Mesenchymal stem cell (in vitro differentiated cells and primary cell): ENCODE measurements at regions not wholly inside any gene's neighbourhood (a gene's known extent, or its start where the extent isn't known, plus 50 kb on each side); places are given as distances from the start of the nearest gene placed in this dataset.

ENCODE experiments used
- DNase-seq: peaks from one replicate; pipeline ENCODE4 v3.0.0-alpha.2; 2013
- H2AFZ ChIP-seq: one replicate; pipeline ENCODE4 v1.6.1; 2013; ENCODE audit warnings: low read depth, mild to moderate bottlenecking, control low read depth, inconsistent platforms, low read length, moderate library complexity
- H2AK5ac ChIP-seq: 2 replicates; pipeline ENCODE4 v1.6.1; 2013; ENCODE audit warnings: low read length, moderate library complexity, mild to moderate bottlenecking, inconsistent platforms; ENCODE audit not compliant: severe bottlenecking
- H2BK120ac ChIP-seq: one replicate; pipeline ENCODE4 v1.6.1; 2013; ENCODE audit warnings: low read depth, mild to moderate bottlenecking, inconsistent platforms, low read length, moderate library complexity
- H2BK12ac ChIP-seq, 2 experiments: one replicate each; pipeline ENCODE4 v1.6.1; 2013; ENCODE audit warnings: inconsistent platforms in 2 of 2, low read length in 2 of 2, mild to moderate bottlenecking in 2 of 2, moderate library complexity in 2 of 2, control low read depth in 1 of 2
- H2BK15ac ChIP-seq: one replicate; pipeline ENCODE4 v1.6.1; 2013; ENCODE audit warnings: mild to moderate bottlenecking, low read depth, inconsistent platforms; ENCODE audit not compliant: poor library complexity, severe bottlenecking
- H2BK5ac ChIP-seq: 2 replicates; pipeline ENCODE4 v1.6.1; 2013; ENCODE audit warnings: low read depth, mild to moderate bottlenecking, low read length, control low read depth, inconsistent platforms; ENCODE audit not compliant: poor library complexity, severe bottlenecking
- H3K14ac ChIP-seq, 2 experiments: one replicate each; pipeline ENCODE4 v1.6.1; 2013; ENCODE audit warnings: inconsistent platforms in 2 of 2, low read length in 2 of 2, control low read depth in 1 of 2, mild to moderate bottlenecking in 1 of 2, moderate library complexity in 1 of 2
- H3K18ac ChIP-seq, 2 experiments: one replicate each; pipeline ENCODE4 v1.6.1; 2013; ENCODE audit warnings: inconsistent platforms in 2 of 2, low read length in 2 of 2, control low read depth in 1 of 2, low read depth in 1 of 2, mild to moderate bottlenecking in 1 of 2
- H3K23ac ChIP-seq, 2 experiments: one replicate each; pipeline ENCODE4 v1.6.1; 2013; ENCODE audit warnings: inconsistent platforms in 2 of 2, low read length in 2 of 2, mild to moderate bottlenecking in 2 of 2, moderate library complexity in 2 of 2, control low read depth in 1 of 2
- H3K27ac ChIP-seq: 2 replicates; pipeline ENCODE4 v1.5.1; 2013; ENCODE audit warnings: mild to moderate bottlenecking, moderate library complexity, low read length, control low read depth, inconsistent platforms; ENCODE audit not compliant: poor library complexity, severe bottlenecking
- H3K27me3 ChIP-seq, 2 experiments: 2 replicates each; pipeline versions ENCODE4 v1.6.1 to v1.7.0; 2013; ENCODE audit warnings: low read length in 2 of 2, mild to moderate bottlenecking in 2 of 2, moderate library complexity in 2 of 2, control low read depth in 1 of 2, inconsistent platforms in 1 of 2; ENCODE audit not compliant: control insufficient read depth in 1 of 2, insufficient read depth in 1 of 2
- H3K36me3 ChIP-seq, 2 experiments: 2 replicates each; pipeline versions ENCODE4 v1.6.1 to v1.7.0; 2013; ENCODE audit warnings: low read length in 2 of 2, control low read depth in 1 of 2, inconsistent platforms in 1 of 2, low read depth in 1 of 2, mild to moderate bottlenecking in 1 of 2; ENCODE audit not compliant: insufficient read depth in 2 of 2, control insufficient read depth in 1 of 2
- H3K4ac ChIP-seq, 2 experiments: one replicate each; pipeline ENCODE4 v1.6.1; 2013; ENCODE audit warnings: inconsistent platforms in 2 of 2, low read length in 2 of 2, mild to moderate bottlenecking in 2 of 2, moderate library complexity in 2 of 2, control low read depth in 1 of 2, low read depth in 1 of 2
- H3K4me1 ChIP-seq: 2 replicates; pipeline ENCODE4 v1.6.1; 2013; ENCODE audit warnings: low read depth, low read length, control low read depth; ENCODE audit not compliant: control insufficient read depth, insufficient read depth
- H3K4me2 ChIP-seq: 2 replicates; pipeline ENCODE4 v1.6.1; 2013; ENCODE audit warnings: low read length, mild to moderate bottlenecking, inconsistent platforms; ENCODE audit not compliant: poor library complexity, severe bottlenecking
- H3K4me3 ChIP-seq, 2 experiments: 2 replicates each; pipeline versions ENCODE4 v1.5.1 to v1.7.0; 2013; ENCODE audit warnings: low read length in 2 of 2, mild to moderate bottlenecking in 2 of 2, control low read depth in 1 of 2, low read depth in 1 of 2; ENCODE audit not compliant: insufficient read depth in 1 of 2
- H3K79me1 ChIP-seq: replicated peaks from 2 replicates; pipeline ENCODE4 v1.6.1; 2013; ENCODE audit warnings: mild to moderate bottlenecking, control low read depth, low read length, inconsistent platforms; ENCODE audit not compliant: poor library complexity, severe bottlenecking
- H3K9ac ChIP-seq: 2 replicates; pipeline ENCODE4 v1.7.0; 2013; ENCODE audit warnings: mild to moderate bottlenecking, low read length, moderate library complexity
- H3K9me3 ChIP-seq: 2 replicates; pipeline ENCODE4 v1.7.0; 2013; ENCODE audit warnings: mild to moderate bottlenecking, low read length; ENCODE audit not compliant: control insufficient read depth
- H4K8ac ChIP-seq: one replicate; pipeline ENCODE4 v1.6.1; 2013; ENCODE audit warnings: inconsistent platforms, mild to moderate bottlenecking, low read length, moderate library complexity
- H4K91ac ChIP-seq: one replicate; pipeline ENCODE4 v1.6.1; 2013; ENCODE audit warnings: mild to moderate bottlenecking, low read length, inconsistent platforms
- WGBS: methylation state at CpG from one replicate; pipeline ENCODE4 v1.1.7; 2013; ENCODE audit warnings: mixed read lengths; 5-methylcytosine and 5-hydroxymethylcytosine counted together

- 80% methylated on average over 4 of the region's 6 CpGs for WGBS
- no peak overlapping the region for H2BK120ac ChIP-seq
- no peak overlapping the region for H3K4ac ChIP-seq
- no peak overlapping the region for H2BK5ac ChIP-seq
- no peaks in the 10 kb centered on the region for H3K36me3 ChIP-seq
- no peaks in the 10 kb centered on the region for H3K79me1 ChIP-seq
- H3K4me1 ChIP-seq = no peaks in the 10 kb centered on the region
- H3K27me3 ChIP-seq = no peaks in the 10 kb centered on the region
- H3K4me2 ChIP-seq = no peak overlapping the region
- H3K27ac ChIP-seq = no peak overlapping the region
- H3K18ac ChIP-seq = no peak overlapping the region
- H4K8ac ChIP-seq = no peak overlapping the region
- no peak overlapping the region for H4K91ac ChIP-seq
- peaks cover 13% of the 10 kb centered on the region for H3K9me3 ChIP-seq
- no peak overlapping the region for H3K23ac ChIP-seq
- no peak overlapping the region for H2BK15ac ChIP-seq
- H3K14ac ChIP-seq = no peak overlapping the region
- no peak overlapping the region for H3K9ac ChIP-seq
- H3K4me3 ChIP-seq = no peak overlapping the region
- H2BK12ac ChIP-seq = no peak overlapping the region
- no peak overlapping the region for H2AK5ac ChIP-seq
- no peak for DNase-seq
- H2AFZ ChIP-seq = no peak overlapping the region
These were observed 342.4 kb upstream of the AJAP1 start for GRCh38 chr1:4312024-4312423.

DNA sequence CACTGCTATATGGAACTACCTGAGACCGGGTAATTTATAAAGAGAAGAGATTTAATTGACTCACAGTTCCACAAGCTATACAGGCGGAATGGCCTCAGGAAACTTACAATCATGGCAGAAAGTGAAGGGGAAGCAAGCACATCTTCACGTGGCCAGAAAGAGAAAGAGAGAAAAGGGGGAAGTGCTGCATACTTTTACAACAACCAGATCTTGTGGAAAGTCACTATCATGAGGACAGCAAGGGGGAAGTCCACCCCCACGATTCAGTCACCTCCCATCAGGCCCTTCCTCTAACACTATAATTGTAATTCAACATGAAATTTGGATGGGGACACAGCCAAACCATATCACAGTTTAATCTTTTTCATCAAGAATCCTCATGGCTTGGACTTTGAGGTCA lies 339.2 kb upstream of the AJAP1 start:
- Histone ChIP-seq H2BK5ac (no peak overlapping the region), H3K36me3 (no peaks in the 10 kb centered on the region), H4K8ac (no peak overlapping the region), H3K4ac (no peak overlapping the region), H2AK5ac (no peak overlapping the region), H2BK15ac (no peak overlapping the region), H2BK120ac (no peak overlapping the region), H3K14ac (no peak overlapping the region), H3K4me1 (no peaks in the 10 kb centered on the region), H4K91ac (no peak overlapping the region), H3K18ac (no peak overlapping the region), H2AFZ (no peak overlapping the region), H3K23ac (no peak overlapping the region), H2BK12ac (no peak overlapping the region), H3K9ac (no peak overlapping the region), H3K9me3 (peaks cover 13% of the 10 kb centered on the region), H3K27me3 (no peaks in the 10 kb centered on the region), H3K79me1 (no peaks in the 10 kb centered on the region), H3K4me2 (no peak overlapping the region), H3K4me3 (no peak overlapping the region), H3K27ac (no peak overlapping the region)
- no peak for DNase-seq
- 46% methylated on average over 4 of the region's 4 CpGs for WGBS

DNA sequence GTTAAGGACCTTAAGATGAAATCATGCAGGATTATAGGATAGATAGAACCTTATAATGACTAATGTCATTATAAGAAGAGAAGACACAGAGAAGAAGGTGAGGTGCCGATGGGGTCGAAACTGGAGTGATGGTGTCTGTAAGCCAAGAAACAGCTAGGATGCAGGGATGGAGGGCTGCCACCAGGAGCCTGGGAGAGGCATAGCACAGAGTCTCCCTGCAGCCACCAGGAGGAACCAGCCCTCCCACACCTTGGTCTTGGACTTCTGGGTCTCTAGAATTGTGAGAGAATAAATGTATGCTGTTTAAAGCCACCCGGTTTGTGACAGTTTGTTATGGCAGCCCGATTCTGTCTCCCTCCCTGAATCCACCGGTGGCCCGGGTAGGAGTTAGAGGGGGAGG lies 337.2 kb upstream of the AJAP1 start:
- no peak overlapping the region for H2BK15ac ChIP-seq
- 82% methylated on average over 5 of the region's 6 CpGs for WGBS
- H3K27ac ChIP-seq = no peak overlapping the region
- no peak overlapping the region for H2BK120ac ChIP-seq
- no peaks in the 10 kb centered on the region for H3K79me1 ChIP-seq
- H3K4me3 ChIP-seq = no peak overlapping the region
- no peak overlapping the region for H4K8ac ChIP-seq
- peaks cover 8% of the 10 kb centered on the region for H3K9me3 ChIP-seq
- no peaks in the 10 kb centered on the region for H3K36me3 ChIP-seq
- no peak overlapping the region for H3K9ac ChIP-seq
- H2BK5ac ChIP-seq = no peak overlapping the region
- H2BK12ac ChIP-seq = no peak overlapping the region
- no peak overlapping the region for H3K23ac ChIP-seq
- no peak overlapping the region for H3K14ac ChIP-seq
- no peak overlapping the region for H2AK5ac ChIP-seq
- H3K18ac ChIP-seq = no peak overlapping the region
- H2AFZ ChIP-seq = no peak overlapping the region
- H4K91ac ChIP-seq = no peak overlapping the region
- no peaks in the 10 kb centered on the region for H3K27me3 ChIP-seq
- no peak overlapping the region for H3K4me2 ChIP-seq
- H3K4ac ChIP-seq = no peak overlapping the region
- no peak for DNase-seq
- no peaks in the 10 kb centered on the region for H3K4me1 ChIP-seq

DNA sequence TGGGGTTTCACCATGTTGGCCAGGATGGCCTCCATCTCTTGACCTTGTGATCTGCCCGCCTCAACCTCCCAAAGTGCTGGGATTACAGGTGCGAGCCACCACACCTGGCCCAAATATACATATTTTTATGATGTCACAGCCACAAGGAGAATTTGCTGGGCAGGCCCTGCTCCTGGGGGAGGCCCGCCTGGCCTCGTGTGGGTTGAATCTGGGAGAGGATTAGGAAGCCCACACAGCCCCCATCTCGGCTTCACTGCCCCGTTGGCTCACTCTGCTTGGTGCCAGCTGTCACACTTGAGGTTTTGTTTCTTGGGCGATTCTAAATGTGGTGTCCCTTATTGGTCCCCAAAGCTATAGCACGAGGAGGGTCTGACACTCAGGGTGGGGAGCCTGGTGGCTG lies 335.7 kb upstream of the AJAP1 start:
- H3K27me3 ChIP-seq = no peaks in the 10 kb centered on the region
- no peak overlapping the region for H2BK15ac ChIP-seq
- H3K9me3 ChIP-seq = peaks cover 5% of the 10 kb centered on the region
- H3K9ac ChIP-seq = no peak overlapping the region
- H2AK5ac ChIP-seq = no peak overlapping the region
- H2BK12ac ChIP-seq = no peak overlapping the region
- 48% methylated on average over 7 of the region's 8 CpGs for WGBS
- H3K4me2 ChIP-seq = no peak overlapping the region
- H3K4ac ChIP-seq = no peak overlapping the region
- no peaks in the 10 kb centered on the region for H3K4me1 ChIP-seq
- no peak overlapping the region for H3K23ac ChIP-seq
- no peak overlapping the region for H3K27ac ChIP-seq
- no peak overlapping the region for H4K8ac ChIP-seq
- H2BK5ac ChIP-seq = no peak overlapping the region
- no peak overlapping the region for H3K4me3 ChIP-seq
- no peak overlapping the region for H2BK120ac ChIP-seq
- H2AFZ ChIP-seq = no peak overlapping the region
- H3K18ac ChIP-seq = no peak overlapping the region
- H4K91ac ChIP-seq = no peak overlapping the region
- no peak overlapping the region for H3K14ac ChIP-seq
- no peaks in the 10 kb centered on the region for H3K79me1 ChIP-seq
- no peak for DNase-seq
- no peaks in the 10 kb centered on the region for H3K36me3 ChIP-seq
